ENCODE measurements at regions not wholly inside any gene's neighbourhood (a gene's known extent, or its start where the extent isn't known, plus 50 kb on each side); places are given as distances from the start of the nearest gene placed in this dataset.
A peak's percentile ranks its signal among the peaks of the same experiment; 100 is the strongest.

DNA sequence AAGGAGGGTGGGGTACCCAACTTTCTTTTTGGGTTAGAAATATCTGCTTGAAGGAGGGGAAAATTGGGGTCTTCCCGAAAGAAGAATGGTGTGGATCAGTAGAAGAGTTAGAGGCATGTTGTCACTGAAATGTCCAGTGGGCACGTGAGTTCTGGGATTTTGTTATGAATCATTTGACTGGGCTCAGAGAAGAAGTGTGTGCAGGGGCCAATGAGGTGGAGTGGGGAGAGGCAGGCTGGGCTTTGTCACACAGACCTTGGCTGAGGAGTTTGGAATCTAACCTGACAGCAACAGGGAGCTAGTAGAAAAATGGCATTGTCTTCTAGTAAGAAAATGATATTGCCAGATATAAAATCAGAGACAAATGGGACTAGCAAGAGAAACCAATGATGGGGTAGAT is 436.8 kb downstream of the MFSD1 start:
- no peak overlapping the region for H3K9ac ChIP-seq
- 0 out of 2 replicates have a peak overlapping the region, but pooled peaks have one; percentile 14 for H3K4me2 ChIP-seq
- TF ChIP-seq FOXM1 (IDR thresholded peaks at IDR 0.05; ENCODE audit: low read depth) (no peak), TCF12 (IDR thresholded peaks at IDR 0.05) (peak; percentile 43; the same call in 1 of the 2 replicates)
- 63% methylated on average over 2 of the region's 2 CpGs for WGBS (ENCODE audit: low lambda C conversion rate)
- DNase-seq, result no peak
- H2AFZ ChIP-seq (ENCODE audit: low read depth), result no peak overlapping the region
- ChIA-PET POLR2A (no interaction called here), CTCF (interaction anchor here (1.1 kb wide), 1 partner anchor 39 kb away, joined by 3 read pairs; no protein-coding TSS in a partner anchor)
- peak overlapping the region in 1 of 2 experiments; percentile 36; a peak in 2 of 4 replicates for H3K27ac ChIP-seq (ENCODE audit: low read depth in 2 of 2, low read length in 1 of 2)
- H3K9me3 ChIP-seq, result no peaks in the 10 kb centered on the region
- peaks cover 5% of the 10 kb centered on the region for H3F3A ChIP-seq (replicated peaks; ENCODE audit: insufficient read depth)
- no peak overlapping the region for H3K4me3 ChIP-seq (ENCODE audit: low read depth in 2 of 2, low read length in 1 of 2)
- peaks cover 15 to 32% of the 10 kb centered on the region in 2 experiments; a peak in 3 of 4 replicates for H3K4me1 ChIP-seq (ENCODE audit: control insufficient read depth in 1 of 2, insufficient read depth in 2 of 2, low read depth in 1 of 2, low read length in 1 of 2)
- H3K79me2 ChIP-seq (ENCODE audit: insufficient read depth), result no peaks in the 10 kb centered on the region
- no peaks in the 10 kb centered on the region for H4K20me1 ChIP-seq (ENCODE audit: insufficient read depth)
- H3K9me2 ChIP-seq, result no peaks in the 10 kb centered on the region
- no peaks in the 10 kb centered on the region for H3K36me3 ChIP-seq (replicated peaks in 1 of 2; ENCODE audit: control insufficient read depth in 1 of 2, insufficient read depth in 2 of 2, low read length in 1 of 2)
- no peaks in the 10 kb centered on the region for H3K27me3 ChIP-seq (ENCODE audit: insufficient read depth)

DNA sequence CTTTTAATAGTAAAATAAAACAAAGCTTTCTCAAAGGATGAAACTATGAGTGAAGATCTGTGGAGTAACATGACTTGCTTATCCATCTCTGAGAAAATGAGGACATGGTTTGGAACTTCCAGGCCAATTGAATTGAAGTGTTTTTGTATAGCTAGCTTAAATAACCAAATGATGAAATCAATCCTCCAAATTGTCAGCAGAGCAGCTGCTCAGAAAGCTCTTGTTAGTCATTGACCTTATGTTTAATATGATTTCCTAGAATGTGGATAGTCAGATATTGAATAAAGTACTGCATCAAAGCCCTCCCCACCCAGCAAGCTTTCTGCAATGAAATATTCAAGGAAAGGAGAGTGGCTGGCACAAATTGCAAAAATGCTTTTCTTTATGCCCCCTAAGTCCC is 437.2 kb downstream of the MFSD1 start:
- ChIA-PET POLR2A (no interaction called here), CTCF (interaction anchor here (1.1 kb wide), 1 partner anchor 40 kb away, joined by 3 read pairs; no protein-coding TSS in a partner anchor)
- H3K4me2 ChIP-seq, result 0 out of 2 replicates have a peak overlapping the region, but pooled peaks have one; percentile 14
- H4K20me1 ChIP-seq (ENCODE audit: insufficient read depth), result no peaks in the 10 kb centered on the region
- peaks cover 5% of the 10 kb centered on the region for H3F3A ChIP-seq (replicated peaks; ENCODE audit: insufficient read depth)
- H3K4me3 ChIP-seq (ENCODE audit: low read depth in 2 of 2, low read length in 1 of 2), result no peak overlapping the region
- H3K9me2 ChIP-seq, result no peaks in the 10 kb centered on the region
- H3K4me1 ChIP-seq (ENCODE audit: control insufficient read depth in 1 of 2, insufficient read depth in 2 of 2, low read depth in 1 of 2, low read length in 1 of 2), result peaks cover 15 to 28% of the 10 kb centered on the region in 2 experiments; a peak in 3 of 4 replicates
- no peak overlapping the region for H2AFZ ChIP-seq (ENCODE audit: low read depth)
- no peak for DNase-seq
- 0 out of 2 replicates have a peak, but pooled peaks have one; percentile 13 for TF ChIP-seq TEAD4 (IDR thresholded peaks at IDR 0.05; ENCODE audit: borderline replicate concordance, insufficient read depth)
- no peak for TF ChIP-seq NRF1 (IDR thresholded peaks at IDR 0.05; ENCODE audit: low read depth, low read length)
- TF ChIP-seq, protein P1, sequence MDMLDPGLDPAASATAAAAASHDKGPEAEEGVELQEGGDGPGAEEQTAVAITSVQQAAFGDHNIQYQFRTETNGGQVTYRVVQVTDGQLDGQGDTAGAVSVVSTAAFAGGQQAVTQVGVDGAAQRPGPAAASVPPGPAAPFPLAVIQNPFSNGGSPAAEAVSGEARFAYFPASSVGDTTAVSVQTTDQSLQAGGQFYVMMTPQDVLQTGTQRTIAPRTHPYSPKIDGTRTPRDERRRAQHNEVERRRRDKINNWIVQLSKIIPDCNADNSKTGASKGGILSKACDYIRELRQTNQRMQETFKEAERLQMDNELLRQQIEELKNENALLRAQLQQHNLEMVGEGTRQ (IDR thresholded peaks at IDR 0.05; ENCODE audit: borderline replicate concordance, low read depth, low read length), result no peak
- TF ChIP-seq, protein P2, sequence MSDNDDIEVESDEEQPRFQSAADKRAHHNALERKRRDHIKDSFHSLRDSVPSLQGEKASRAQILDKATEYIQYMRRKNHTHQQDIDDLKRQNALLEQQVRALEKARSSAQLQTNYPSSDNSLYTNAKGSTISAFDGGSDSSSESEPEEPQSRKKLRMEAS (IDR thresholded peaks at IDR 0.05; ENCODE audit: low read depth), result no peak
- no peaks in the 10 kb centered on the region for H3K9me3 ChIP-seq
- H3K27me3 ChIP-seq (ENCODE audit: insufficient read depth), result no peaks in the 10 kb centered on the region
- H3K36me3 ChIP-seq (replicated peaks in 1 of 2; ENCODE audit: control insufficient read depth in 1 of 2, insufficient read depth in 2 of 2, low read length in 1 of 2), result no peaks in the 10 kb centered on the region
- peak overlapping the region in 1 of 2 experiments; percentile 36; a peak in 2 of 4 replicates for H3K27ac ChIP-seq (ENCODE audit: low read depth in 2 of 2, low read length in 1 of 2)
- H3K9ac ChIP-seq, result no peak overlapping the region
- no peaks in the 10 kb centered on the region for H3K79me2 ChIP-seq (ENCODE audit: insufficient read depth)

DNA sequence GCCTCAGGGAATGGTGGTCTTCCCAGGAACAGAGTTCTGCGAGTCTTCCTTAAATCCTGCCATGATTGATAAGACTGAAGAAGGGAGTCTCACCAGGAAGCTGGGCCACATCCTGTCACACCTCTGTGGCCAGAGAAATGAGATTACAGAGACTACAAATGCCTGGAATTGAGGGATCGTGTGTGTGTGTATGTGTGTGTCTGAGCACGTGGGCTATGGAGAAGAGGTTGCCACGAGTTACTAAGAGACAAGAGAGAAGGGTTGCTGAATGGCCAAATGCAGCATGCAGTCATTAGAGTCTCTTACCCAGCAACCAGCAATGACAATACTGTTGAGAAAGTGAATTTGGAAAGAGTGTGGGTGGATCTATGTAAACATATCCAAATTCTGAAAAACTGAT is 443.1 kb downstream of the MFSD1 start:
- ChIA-PET POLR2A (no interaction called here), CTCF (interaction anchor here (3.2 to 3.7 kb wide), 2 partner anchors 15 to 327 kb away, joined by 9 to 19 read pairs; no protein-coding TSS in a partner anchor)
- WGBS (ENCODE audit: low lambda C conversion rate), result 81% methylated on average over 4 of the region's 4 CpGs

More for the DNA sequence above, 443.1 kb downstream of the MFSD1 start:
- H2AFZ ChIP-seq (ENCODE audit: low read depth), result no peak overlapping the region
- no peaks in the 10 kb centered on the region for H4K20me1 ChIP-seq (ENCODE audit: insufficient read depth)
- no peak for DNase-seq
- H3K27me3 ChIP-seq (ENCODE audit: insufficient read depth), result no peaks in the 10 kb centered on the region
- H3K9me3 ChIP-seq, result no peaks in the 10 kb centered on the region
- peaks cover 9% of the 10 kb centered on the region for H3F3A ChIP-seq (replicated peaks; ENCODE audit: insufficient read depth)
- no peak overlapping the region for H3K4me2 ChIP-seq
- peaks cover 0 to 3% of the 10 kb centered on the region in 2 experiments; a peak in 1 of 4 replicates for H3K4me1 ChIP-seq (ENCODE audit: control insufficient read depth in 1 of 2, insufficient read depth in 2 of 2, low read depth in 1 of 2, low read length in 1 of 2)
- H3K79me2 ChIP-seq (ENCODE audit: insufficient read depth), result no peaks in the 10 kb centered on the region
- no peaks in the 10 kb centered on the region for H3K9me2 ChIP-seq
- no peak overlapping the region for H3K4me3 ChIP-seq (ENCODE audit: low read depth in 2 of 2, low read length in 1 of 2)
- no peak overlapping the region for H3K27ac ChIP-seq (ENCODE audit: low read depth in 2 of 2, low read length in 1 of 2)
- H3K36me3 ChIP-seq (replicated peaks in 1 of 2; ENCODE audit: control insufficient read depth in 1 of 2, insufficient read depth in 2 of 2, low read length in 1 of 2), result no peaks in the 10 kb centered on the region
- TF ChIP-seq RCOR1 (IDR thresholded peaks at IDR 0.05; ENCODE audit: low read length) (no peak), FOXM1 (IDR thresholded peaks at IDR 0.05; ENCODE audit: low read depth) (no peak), GABPA (IDR thresholded peaks at IDR 0.05; ENCODE audit: low read depth) (no peak), EZH2phosphoT487 (IDR thresholded peaks at IDR 0.05; ENCODE audit: borderline replicate concordance, low read depth) (no peak)
- TF ChIP-seq, protein P3, sequence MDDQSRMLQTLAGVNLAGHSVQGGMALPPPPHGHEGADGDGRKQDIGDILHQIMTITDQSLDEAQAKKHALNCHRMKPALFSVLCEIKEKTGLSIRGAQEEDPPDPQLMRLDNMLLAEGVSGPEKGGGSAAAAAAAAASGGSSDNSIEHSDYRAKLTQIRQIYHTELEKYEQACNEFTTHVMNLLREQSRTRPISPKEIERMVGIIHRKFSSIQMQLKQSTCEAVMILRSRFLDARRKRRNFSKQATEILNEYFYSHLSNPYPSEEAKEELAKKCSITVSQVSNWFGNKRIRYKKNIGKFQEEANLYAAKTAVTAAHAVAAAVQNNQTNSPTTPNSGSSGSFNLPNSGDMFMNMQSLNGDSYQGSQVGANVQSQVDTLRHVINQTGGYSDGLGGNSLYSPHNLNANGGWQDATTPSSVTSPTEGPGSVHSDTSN (IDR thresholded peaks at IDR 0.05), result no peak
- TF ChIP-seq, protein P1 (IDR thresholded peaks at IDR 0.05; ENCODE audit: borderline replicate concordance, low read depth, low read length), result no peak
- no peak overlapping the region for H3K9ac ChIP-seq
